GM13977 (cell line): ENCODE measurements at regions not wholly inside any gene's neighbourhood (a gene's known extent, or its start where the extent isn't known, plus 50 kb on each side); places are given as distances from the start of the nearest gene placed in this dataset.

Experiments used
- DNase-seq: peaks from one replicate; pipeline ENCODE4 v3.0.0; 2012; ENCODE audit warnings: low spot score
- in situ Hi-C: fragments of 300-500 bp; cut with MboI; formaldehyde crosslinking; loops from one replicate; pipeline ENCODE4 v1.12.0; 2022; ENCODE audit warnings: low sequenced_read_pairs, low pct_unique_long_range_greater_than_20kb, mixed read lengths, inconsistent platforms; ENCODE audit not compliant: unreplicated experiment
- TF ChIP-seq, protein P1 (sequence below): IDR thresholded peaks from 2 replicates; pipeline ENCODE4 v1.5.1; 2012; ENCODE audit warnings: mild to moderate bottlenecking, control low read depth; ENCODE audit not compliant: insufficient read depth; ENCODE audit errors: extremely low read depth, missing control alignments

DNA sequence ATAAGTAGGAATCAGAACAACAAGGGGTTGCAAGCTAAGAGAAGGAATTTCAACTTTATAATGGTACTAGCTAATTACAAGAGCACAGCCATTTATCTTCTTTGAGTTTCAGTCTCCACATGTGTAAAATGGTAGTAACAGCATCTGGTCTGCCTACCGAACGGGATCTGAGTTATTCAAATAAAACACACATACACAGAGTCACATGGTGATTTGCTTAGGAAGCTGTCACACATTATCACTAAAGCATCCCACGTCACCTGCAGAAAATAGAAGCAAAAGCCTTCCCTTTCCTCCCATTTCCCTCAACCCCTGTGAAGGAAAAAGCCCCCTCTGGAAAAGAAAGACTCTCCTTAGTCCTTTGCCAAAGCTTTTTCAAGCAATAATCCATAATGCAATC, 389.7 kb downstream of the OMA1 start:
- in situ Hi-C loops = no loop called here
- TF ChIP-seq, protein P1, sequence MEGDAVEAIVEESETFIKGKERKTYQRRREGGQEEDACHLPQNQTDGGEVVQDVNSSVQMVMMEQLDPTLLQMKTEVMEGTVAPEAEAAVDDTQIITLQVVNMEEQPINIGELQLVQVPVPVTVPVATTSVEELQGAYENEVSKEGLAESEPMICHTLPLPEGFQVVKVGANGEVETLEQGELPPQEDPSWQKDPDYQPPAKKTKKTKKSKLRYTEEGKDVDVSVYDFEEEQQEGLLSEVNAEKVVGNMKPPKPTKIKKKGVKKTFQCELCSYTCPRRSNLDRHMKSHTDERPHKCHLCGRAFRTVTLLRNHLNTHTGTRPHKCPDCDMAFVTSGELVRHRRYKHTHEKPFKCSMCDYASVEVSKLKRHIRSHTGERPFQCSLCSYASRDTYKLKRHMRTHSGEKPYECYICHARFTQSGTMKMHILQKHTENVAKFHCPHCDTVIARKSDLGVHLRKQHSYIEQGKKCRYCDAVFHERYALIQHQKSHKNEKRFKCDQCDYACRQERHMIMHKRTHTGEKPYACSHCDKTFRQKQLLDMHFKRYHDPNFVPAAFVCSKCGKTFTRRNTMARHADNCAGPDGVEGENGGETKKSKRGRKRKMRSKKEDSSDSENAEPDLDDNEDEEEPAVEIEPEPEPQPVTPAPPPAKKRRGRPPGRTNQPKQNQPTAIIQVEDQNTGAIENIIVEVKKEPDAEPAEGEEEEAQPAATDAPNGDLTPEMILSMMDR = no peak
- no peak for DNase-seq

DNA sequence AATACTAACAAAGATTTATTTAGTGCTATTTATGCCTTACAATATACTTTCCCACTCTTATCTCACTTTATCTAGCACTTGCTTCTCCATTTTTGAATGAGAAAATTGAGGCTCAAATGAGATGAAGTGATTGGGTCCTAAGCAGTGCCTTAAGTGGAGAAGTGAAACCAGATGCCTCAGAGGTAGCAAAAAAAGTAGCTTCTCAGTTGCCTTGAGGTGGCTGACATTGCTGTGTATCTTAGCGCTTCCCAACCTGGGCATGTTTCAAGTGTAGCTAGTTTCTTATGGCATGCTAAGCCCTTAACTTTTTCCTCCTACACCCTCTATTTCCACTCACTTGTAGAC, 390.4 kb downstream of the OMA1 start:
- DNase-seq = no peak

DNA sequence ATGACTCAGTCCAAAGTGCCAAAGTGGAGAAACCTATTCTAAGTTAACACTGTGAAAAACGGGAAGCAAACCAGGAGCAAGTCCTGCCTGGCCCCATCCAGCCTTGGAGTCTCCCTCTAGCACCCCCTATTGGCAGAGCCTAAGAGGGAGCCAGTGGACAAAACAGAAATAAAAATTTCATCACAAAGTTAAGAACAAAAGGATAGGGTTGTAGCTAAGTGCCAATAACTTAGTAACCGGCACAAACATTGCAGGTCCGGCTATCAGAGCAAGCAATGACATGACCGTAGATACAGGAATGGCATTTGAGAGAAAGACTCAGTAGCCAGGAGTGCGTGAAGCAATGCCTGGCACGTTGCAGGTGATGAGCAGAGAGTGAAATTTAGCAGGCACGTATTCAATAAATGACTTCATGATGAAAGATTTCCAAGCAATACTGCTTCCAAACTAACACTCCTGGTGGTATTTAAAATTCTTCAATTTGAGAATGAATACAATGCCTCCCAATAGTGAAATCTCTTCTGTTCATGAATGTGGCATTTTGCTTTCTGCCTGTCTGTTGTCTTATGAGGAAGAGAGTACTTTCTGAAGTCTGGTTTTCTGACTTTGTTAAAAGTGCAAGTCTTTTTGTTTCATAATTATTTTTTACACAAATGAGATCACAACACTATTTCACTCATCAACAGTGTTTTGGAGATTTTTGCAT, 391.0 kb downstream of the OMA1 start:
- TF ChIP-seq, protein P1 = peak; percentile 51
- in situ Hi-C loops = no loop called here
- DNase-seq = no peak

More for the DNA sequence above, 390.4 kb downstream of the OMA1 start:
- TF ChIP-seq, protein P1 = no peak
- in situ Hi-C loops = no loop called here

DNA sequence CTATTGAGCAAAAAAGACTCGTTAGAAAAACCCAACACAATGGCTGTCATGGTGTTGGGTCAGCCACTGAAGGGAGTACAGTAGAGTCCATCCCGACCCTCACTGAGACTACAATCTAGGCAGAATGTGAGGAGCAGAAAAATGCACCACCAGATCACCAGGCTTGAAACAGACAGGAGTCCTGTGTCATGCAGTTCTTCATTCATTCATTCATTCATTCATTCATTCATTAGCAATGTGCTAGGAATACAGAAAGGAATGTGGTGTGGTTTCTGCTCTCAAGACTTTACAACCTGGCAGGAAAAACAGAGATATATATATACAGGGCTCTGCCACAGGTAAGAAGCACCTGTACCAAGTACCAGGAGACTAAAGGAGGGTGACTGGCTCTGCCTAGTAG, 392.3 kb downstream of the OMA1 start:
- in situ Hi-C loops = no loop called here
- DNase-seq = no peak

DNA sequence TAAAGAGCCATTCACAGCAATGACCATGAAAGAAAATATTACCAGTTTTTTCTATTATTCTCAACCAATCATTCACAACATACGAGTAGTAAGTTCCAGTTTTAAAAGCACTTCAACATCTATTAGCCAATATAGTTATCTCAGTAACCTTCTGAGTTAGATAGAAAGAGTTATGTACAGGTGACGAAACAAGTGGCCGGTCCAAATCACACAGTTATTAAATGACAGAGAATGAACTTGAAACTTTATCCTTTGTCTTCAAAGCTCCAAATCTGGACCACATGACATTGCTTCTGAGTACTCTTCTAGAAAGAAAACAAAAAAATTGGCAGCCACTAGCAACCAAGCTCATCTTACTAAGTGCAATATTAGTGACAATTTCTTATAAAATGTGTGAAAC, 393.8 kb downstream of the OMA1 start:
- DNase-seq = no peak
- in situ Hi-C loops = no loop called here

More for the DNA sequence above, 392.3 kb downstream of the OMA1 start:
- TF ChIP-seq, protein P1 = no peak

DNA sequence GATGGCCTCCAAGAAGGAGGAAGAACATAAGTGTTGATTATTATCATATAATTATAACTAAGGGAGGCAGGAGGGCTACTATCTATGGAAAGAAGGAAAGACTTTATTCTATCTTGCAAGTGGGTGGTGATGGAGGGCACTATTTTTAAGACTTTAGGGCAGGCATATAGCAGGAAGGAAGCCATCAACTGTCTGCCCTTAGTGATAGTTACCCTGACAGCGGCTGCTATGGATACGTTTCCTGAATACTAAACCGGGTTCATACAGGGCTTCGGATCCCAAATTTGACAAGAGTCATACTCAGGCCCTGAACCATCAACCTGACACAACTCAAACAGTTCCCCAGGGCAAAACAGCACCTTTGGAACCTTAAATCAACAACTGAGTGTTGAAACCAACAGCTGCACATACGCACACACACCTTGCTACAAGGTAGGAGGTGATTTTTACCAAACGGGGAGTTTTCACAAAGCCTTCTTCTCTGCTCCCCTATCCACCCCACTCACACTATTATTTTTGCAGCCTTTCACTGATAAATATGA, 397.2 kb downstream of the OMA1 start:
- TF ChIP-seq, protein P1 = no peak
- DNase-seq = no peak
- in situ Hi-C loops = no loop called here

More for the DNA sequence above, 393.8 kb downstream of the OMA1 start:
- TF ChIP-seq, protein P1 = no peak
